Cardiac fibroblast (primary cell): ENCODE measurements at regions not wholly inside any gene's neighbourhood (a gene's known extent, or its start where the extent isn't known, plus 50 kb on each side); places are given as distances from the start of the nearest gene placed in this dataset.

Source experiments
- DNase-seq, 2 donors: peaks; one replicate each; pipeline versions ENCODE4 v3.0.0 to v3.0.0-alpha.2; 2010; ENCODE audit warnings: low read depth in 2 of 2
- H3K4me3 ChIP-seq, 2 donors: replicated peaks in 1 of 2; 1 replicate in 1 of 2; 2 replicates in 1 of 2; pipeline ENCODE4 v1.5.1; 2011; ENCODE audit warnings: low read depth in 2 of 2, low read length in 2 of 2, mild to moderate bottlenecking in 2 of 2, moderate library complexity in 1 of 2
- TF ChIP-seq, protein P1 (sequence below): IDR thresholded peaks from one replicate; pipeline ENCODE4 v1.5.1; 2011; ENCODE audit warnings: low read depth, mild to moderate bottlenecking, low read length, inconsistent platforms

DNA sequence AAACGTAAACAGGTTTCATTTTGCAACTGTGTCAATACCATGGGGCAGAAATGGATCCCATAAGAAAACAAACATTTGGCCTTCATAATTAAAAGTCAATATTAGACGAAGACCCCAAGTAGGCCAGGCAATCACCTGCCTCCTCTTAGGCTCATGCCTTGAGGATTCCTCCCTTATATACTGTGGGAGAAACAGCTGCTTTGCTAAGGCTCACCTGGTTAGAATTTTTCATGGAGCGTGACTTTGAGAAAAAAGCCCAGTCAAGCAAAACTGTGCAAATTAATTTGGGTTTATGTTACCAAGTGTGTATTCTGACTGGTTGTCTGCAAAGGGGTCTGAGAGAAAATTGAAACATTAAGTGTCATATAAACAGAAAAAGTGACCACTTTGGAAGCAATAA lies 605.3 kb upstream of the USP24 start:
- TF ChIP-seq, protein P1, sequence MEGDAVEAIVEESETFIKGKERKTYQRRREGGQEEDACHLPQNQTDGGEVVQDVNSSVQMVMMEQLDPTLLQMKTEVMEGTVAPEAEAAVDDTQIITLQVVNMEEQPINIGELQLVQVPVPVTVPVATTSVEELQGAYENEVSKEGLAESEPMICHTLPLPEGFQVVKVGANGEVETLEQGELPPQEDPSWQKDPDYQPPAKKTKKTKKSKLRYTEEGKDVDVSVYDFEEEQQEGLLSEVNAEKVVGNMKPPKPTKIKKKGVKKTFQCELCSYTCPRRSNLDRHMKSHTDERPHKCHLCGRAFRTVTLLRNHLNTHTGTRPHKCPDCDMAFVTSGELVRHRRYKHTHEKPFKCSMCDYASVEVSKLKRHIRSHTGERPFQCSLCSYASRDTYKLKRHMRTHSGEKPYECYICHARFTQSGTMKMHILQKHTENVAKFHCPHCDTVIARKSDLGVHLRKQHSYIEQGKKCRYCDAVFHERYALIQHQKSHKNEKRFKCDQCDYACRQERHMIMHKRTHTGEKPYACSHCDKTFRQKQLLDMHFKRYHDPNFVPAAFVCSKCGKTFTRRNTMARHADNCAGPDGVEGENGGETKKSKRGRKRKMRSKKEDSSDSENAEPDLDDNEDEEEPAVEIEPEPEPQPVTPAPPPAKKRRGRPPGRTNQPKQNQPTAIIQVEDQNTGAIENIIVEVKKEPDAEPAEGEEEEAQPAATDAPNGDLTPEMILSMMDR: no peak
- no peak for DNase-seq

DNA sequence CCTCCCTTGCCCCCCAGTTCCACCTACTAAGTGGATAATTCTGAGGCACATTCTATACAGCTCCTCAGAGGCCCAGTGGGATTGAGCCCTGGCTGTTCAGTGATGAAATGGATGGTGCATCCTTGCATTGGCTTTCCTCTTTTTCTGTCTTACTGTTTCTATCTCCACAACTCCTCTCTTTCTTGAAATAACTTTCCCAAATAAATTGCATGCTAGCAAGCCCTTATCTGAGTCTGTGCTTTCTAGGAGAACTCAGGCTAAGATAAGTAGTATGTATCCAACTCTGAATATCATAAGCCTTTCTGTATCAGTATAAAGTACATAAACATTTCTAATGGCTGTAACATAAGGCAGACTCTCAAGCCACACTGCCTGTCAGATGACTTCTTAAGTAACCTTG lies 603.8 kb upstream of the USP24 start:
- TF ChIP-seq, protein P1: no peak
- no peak overlapping the region for H3K4me3 ChIP-seq
- DNase-seq: no peak

More for the DNA sequence above, 605.3 kb upstream of the USP24 start:
- no peak overlapping the region for H3K4me3 ChIP-seq

DNA sequence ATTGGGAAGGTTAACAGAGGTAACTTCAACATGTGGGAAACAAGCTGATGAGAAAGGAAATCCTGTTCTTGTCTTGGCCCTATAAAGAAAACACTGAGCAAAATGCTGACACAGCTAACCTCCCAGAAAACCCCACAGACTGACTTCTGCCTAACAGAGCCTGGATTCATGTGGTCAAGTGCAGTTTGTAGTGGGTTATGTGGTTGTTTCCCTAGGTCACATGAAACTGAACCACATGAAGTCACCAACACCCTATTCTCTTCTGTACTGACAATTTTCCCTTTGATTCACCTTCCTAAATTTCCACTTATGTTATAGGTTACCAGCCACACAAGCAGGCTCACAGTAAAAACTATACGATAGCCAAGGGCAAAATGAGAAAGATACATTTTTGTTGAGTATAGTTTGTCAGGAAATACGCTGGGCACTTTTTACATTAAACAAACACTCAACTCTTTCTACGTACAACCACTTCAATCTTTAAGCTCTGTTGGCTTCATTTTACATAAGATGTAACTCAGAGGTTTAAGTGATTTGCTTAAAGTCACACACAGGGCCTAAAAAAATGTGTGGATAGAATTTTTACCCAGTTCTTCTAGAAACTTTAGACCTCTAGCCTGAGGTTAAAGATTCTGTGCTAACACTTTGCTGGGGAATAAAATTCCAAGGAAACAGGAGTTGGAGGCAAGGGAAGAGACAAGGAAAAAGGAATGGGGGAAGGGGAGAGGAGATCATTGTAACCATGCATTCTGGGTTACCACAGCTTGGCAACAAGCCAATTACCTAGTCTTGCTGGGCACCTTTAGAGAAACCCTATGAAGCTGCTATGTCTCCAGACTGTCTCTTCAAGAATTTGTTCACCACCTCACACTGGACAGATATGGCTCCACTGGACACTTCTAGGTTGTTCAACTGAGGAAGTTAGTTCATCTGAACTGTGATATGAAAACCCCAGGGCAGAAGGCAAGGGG lies 601.6 kb upstream of the USP24 start:
- H3K4me3 ChIP-seq: no peak overlapping the region
- peak in 1 of 2 donors; percentile 62 for DNase-seq
- TF ChIP-seq, protein P1: no peak

DNA sequence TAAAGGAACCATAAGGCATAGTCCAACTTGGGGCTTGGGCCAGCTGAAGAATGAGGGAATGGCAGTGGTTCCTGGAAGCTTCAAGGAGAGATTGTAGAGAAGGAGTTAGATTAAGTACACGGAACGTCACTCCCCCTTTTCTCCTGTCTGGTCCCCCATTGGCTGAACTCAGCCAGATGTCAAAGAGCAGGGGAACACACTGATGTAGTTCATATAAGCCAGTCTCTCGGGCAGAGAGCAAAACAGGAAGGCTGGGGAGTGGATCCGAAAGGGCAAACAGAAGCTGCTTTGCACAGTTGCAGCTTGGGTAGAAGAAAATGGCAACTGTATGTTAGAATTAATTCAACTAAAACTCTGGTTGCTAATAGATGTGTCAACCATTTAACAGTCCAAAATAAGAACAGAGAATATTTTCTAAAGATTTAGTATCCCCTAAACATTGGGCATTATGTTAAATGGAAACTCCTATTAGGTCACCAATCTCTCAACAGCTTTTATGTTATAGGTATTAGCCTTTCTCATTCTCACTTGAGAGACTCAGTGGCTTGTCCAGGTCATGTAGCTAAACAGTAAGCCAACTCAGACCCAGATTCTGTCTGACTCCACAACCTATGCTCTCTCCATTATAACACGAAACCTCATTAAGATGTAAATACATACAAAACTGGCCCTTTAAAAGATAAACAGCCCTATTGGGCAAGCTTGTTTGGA lies 600.7 kb upstream of the USP24 start:
- TF ChIP-seq, protein P1: no peak
- DNase-seq: no peak
- no peak overlapping the region for H3K4me3 ChIP-seq

- no peak for DNase-seq
- H3K4me3 ChIP-seq: no peak overlapping the region
- TF ChIP-seq, protein P1: no peak
Measured at GRCh38 chr1:55814967-55815366, 599.8 kb upstream of the USP24 start.

DNA sequence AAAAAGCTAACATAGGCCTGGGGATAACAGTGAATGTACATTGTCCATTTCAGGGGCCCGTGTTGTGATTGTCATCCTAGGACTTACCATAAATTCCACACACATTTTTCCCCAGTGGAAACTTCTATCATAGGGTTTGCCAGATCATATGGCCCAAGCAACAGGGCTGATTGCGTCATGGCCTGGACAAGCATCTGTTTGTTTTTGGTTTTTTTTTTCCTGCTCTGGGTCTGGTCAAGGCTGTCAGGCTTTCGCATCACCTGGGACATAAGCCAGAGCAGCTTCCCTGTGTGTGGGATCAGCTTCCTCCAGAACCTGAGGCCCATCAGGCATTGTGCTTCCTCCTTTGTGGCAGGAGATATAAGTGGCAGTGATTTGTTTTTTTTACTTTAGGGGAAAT lies 598.5 kb upstream of the USP24 start:
- DNase-seq: peak; percentile 87 to 95
- TF ChIP-seq, protein P1: no peak
- H3K4me3 ChIP-seq: no peak overlapping the region
